ENCODE measurements at regions not wholly inside any gene's neighbourhood (a gene's known extent, or its start where the extent isn't known, plus 50 kb on each side); places are given as distances from the start of the nearest gene placed in this dataset.
"Not testable (repeated sequence)": the region's sequence is repeated elsewhere in the genome, so short reads cannot be mapped to it uniquely, and the experiment has no call there.

DNA sequence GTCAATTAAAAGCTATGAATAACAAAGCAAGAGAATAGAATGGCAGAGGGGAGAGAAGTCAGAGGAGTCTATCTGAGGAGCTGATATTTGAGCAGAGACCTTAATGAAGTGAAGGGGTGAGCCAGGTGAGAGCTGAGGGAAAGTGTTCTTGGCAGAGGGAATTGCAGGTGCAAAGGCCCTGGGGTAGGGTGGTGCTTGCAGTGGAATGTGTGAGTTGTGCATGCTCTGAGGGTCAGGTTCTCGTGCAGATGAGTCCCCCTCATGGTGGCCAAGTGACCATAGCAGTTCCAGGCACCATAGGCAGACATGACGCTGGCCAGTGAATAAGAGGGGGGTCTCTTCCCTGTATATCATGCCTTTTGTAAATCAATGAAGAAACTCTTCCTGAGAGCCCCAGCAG lies 58.9 kb upstream of the ALX4 start:
- DNase-seq (ENCODE audit: low read depth), result no peak
- TF ChIP-seq, protein P1, sequence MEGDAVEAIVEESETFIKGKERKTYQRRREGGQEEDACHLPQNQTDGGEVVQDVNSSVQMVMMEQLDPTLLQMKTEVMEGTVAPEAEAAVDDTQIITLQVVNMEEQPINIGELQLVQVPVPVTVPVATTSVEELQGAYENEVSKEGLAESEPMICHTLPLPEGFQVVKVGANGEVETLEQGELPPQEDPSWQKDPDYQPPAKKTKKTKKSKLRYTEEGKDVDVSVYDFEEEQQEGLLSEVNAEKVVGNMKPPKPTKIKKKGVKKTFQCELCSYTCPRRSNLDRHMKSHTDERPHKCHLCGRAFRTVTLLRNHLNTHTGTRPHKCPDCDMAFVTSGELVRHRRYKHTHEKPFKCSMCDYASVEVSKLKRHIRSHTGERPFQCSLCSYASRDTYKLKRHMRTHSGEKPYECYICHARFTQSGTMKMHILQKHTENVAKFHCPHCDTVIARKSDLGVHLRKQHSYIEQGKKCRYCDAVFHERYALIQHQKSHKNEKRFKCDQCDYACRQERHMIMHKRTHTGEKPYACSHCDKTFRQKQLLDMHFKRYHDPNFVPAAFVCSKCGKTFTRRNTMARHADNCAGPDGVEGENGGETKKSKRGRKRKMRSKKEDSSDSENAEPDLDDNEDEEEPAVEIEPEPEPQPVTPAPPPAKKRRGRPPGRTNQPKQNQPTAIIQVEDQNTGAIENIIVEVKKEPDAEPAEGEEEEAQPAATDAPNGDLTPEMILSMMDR (conservative IDR thresholded peaks at IDR 0.05; ENCODE audit: low read depth, low read length), result no peak
- H3K4me3 ChIP-seq (ENCODE audit: low read depth, low read length), result no peak overlapping the region

DNA sequence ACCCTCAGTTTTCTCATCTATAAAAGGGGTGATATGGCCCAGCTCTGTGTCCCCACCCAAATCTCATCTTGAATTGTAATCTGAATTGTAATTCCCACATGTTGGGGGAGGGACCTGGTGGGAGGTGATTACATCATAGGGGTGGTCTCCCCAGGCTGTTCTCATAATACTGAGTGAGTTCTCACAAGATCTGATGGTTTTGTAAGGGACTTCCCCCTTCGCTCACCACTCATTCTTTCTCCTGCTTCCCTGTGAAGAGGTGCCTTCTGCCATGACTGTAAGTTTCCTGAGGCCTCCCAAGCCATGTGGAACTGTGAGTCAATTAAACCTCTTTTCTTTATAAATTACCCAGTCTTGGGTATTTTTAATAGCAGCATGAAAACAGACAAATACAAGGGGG lies 61.1 kb upstream of the ALX4 start:
- H3K4me3 ChIP-seq (ENCODE audit: low read depth, low read length); DNase-seq (ENCODE audit: low read depth): not testable (repeated sequence)

DNA sequence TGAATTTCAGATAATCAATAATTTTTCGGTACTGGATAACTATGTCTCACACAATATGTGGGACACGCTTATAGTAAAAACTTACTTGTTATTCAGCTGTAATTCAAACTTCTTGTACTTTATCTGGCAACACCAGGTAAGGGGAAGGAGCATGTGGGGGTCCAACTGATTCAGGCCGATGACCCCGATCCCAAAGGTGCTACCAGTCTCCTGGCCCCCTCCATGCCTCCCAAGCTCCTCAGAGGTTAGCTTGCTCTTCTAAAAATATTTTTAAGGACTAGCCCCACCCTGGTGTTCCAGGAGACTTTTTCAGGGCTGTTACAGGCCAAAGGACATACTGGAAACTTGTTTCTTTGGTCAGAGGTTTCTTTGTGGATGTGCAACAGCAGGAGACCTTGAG lies 61.8 kb upstream of the ALX4 start:
- H3K4me3 ChIP-seq (ENCODE audit: low read depth, low read length), result no peak overlapping the region
- TF ChIP-seq, protein P1 (conservative IDR thresholded peaks at IDR 0.05; ENCODE audit: low read depth, low read length), result no peak
- DNase-seq (ENCODE audit: low read depth), result no peak

DNA sequence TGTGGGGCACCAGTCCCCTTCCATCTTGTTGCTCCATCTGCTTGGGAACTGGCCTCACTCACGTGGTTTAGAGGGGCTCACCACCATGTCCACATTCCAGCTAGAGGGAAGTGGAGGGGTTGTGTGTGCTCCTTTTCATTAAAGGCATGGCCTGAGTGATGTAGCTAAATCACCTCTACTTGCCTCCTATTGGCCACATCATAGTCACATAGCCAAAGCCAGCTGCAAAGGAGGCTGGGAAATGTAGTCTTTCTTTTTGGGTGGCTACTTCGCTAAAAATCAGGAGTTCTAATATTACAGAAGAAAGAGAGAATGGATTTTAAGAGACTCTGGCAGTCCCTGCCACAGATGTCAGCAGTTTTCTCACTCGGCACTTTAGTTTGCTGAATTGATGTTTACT lies 63.0 kb upstream of the ALX4 start:
- DNase-seq (ENCODE audit: low read depth), result no peak
- no peak overlapping the region for H3K4me3 ChIP-seq (ENCODE audit: low read depth, low read length)
- TF ChIP-seq, protein P1 (conservative IDR thresholded peaks at IDR 0.05; ENCODE audit: low read depth, low read length), result no peak

DNA sequence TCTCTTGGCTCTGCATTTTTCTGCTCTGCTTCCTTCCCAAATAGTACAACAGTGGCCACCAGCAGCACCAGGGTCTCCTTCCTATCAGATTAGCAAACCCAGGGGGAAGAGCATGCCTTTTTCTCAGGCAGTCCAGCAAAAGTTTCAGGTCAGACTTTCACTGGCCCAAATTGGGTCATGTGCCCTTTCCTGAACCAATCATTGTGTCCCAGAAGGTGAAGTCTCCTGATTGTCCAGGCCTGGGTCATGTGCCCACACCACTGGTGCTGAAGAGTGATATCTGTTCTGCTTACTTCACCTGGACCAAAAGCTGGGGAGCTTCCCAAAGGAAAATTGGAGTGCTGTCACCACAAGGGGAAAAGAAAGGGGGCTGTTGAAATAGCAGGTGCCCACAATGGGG lies 64.1 kb upstream of the ALX4 start:
- TF ChIP-seq, protein P1 (conservative IDR thresholded peaks at IDR 0.05; ENCODE audit: low read depth, low read length), result no peak
- no peak for DNase-seq (ENCODE audit: low read depth)
- no peak overlapping the region for H3K4me3 ChIP-seq (ENCODE audit: low read depth, low read length)

DNA sequence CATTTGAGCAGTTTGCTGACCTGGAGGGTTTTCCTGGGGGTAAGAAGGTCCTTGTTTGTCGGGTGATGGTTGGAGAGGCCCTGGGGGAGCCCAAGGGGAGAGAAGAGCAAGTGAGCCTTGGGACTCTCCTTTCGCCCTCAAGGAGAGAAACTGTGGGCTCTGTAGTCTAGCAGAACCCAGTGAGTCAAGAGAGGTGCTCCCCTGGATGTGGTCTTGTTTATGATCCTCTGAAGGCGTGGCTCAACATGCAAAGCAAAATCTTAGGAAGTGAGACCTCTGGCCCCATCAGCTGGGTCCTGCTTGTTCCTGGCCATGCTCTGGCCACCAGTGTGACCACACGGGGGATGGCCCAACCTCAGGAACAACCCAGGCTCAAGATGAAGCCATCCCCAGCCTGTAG lies 66.5 kb upstream of the ALX4 start:
- no peak overlapping the region for H3K4me3 ChIP-seq (ENCODE audit: low read depth, low read length)
- DNase-seq (ENCODE audit: low read depth), result no peak
- TF ChIP-seq, protein P1 (conservative IDR thresholded peaks at IDR 0.05; ENCODE audit: low read depth, low read length), result no peak

DNA sequence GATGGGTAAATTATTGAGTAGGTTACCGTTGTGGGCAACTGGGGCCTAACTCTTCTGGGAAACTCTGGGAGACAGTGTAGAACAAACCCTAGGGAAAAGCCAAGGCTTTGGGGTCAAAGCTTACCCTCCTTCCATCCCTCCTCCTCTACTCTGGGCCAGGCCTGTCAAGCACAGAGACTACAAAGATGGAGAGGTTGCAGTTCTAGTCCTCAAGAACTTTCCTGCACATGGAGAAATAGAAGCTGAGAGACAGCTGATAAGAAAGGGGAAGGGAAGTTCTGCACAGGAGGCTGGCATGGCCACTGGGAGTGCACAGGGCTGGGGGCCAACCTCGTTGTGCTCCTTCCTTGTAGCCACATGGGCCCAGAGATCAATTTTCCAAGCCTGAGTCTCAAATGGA lies 67.2 kb upstream of the ALX4 start:
- TF ChIP-seq, protein P1 (conservative IDR thresholded peaks at IDR 0.05; ENCODE audit: low read depth, low read length), result no peak
- H3K4me3 ChIP-seq (ENCODE audit: low read depth, low read length), result no peak overlapping the region
- DNase-seq (ENCODE audit: low read depth), result no peak

DNA sequence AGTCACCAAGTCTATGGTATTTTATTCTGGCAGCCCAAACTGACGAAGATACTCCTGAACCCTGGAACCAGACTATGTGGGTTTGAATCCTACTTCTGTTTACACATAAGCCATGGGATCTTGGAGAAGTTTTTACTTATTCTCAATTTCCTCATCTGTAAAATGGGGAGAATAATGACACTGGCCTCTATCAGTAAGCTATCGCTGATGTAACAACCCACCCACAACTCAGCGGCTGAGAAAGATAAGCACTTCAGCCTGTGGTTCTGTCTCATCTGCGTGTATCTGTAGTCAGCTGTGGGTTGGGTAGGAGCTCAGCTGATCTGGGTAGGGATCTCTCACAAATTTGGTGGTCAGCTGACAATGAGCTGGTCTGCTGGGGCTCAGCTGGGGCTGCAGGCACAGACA lies 68.0 kb upstream of the ALX4 start:
- DNase-seq (ENCODE audit: low read depth), result no peak
- no peak overlapping the region for H3K4me3 ChIP-seq (ENCODE audit: low read depth, low read length)
- TF ChIP-seq, protein P1 (conservative IDR thresholded peaks at IDR 0.05; ENCODE audit: low read depth, low read length), result no peak

All from epithelial cell of proximal tubule (primary cell).